HUES48 (cell line): ENCODE measurements at regions not wholly inside any gene's neighbourhood (a gene's known extent, or its start where the extent isn't known, plus 50 kb on each side); places are given as distances from the start of the nearest gene placed in this dataset.

Experiments
- H3K27ac ChIP-seq: one replicate; pipeline ENCODE4 v1.7.0; 2013; ENCODE audit warnings: low read depth, low read length, inconsistent platforms
- H3K27me3 ChIP-seq: 2 replicates; pipeline ENCODE4 v1.6.1; 2013; ENCODE audit warnings: mild to moderate bottlenecking, low read length; ENCODE audit not compliant: control insufficient read depth, insufficient read depth
- H3K36me3 ChIP-seq: 2 replicates; pipeline ENCODE4 v1.6.1; 2013; ENCODE audit warnings: low read length; ENCODE audit not compliant: control insufficient read depth, insufficient read depth
- H3K4me1 ChIP-seq: 2 replicates; pipeline ENCODE4 v1.6.1; 2013; ENCODE audit warnings: mild to moderate bottlenecking, low read length; ENCODE audit not compliant: control insufficient read depth, insufficient read depth
- H3K4me3 ChIP-seq: 2 replicates; pipeline ENCODE4 v1.5.1; 2013; ENCODE audit warnings: mild to moderate bottlenecking, low read depth, low read length
- H3K9ac ChIP-seq: 2 replicates; pipeline ENCODE4 v1.6.1; 2013; ENCODE audit warnings: mild to moderate bottlenecking, low read depth, low read length, moderate library complexity
- H3K9me3 ChIP-seq: 2 replicates; pipeline ENCODE4 v1.6.1; 2013; ENCODE audit warnings: low read length; ENCODE audit not compliant: control insufficient read depth, insufficient read depth

- H3K4me3 ChIP-seq = no peak overlapping the region
- H3K9me3 ChIP-seq = no peaks in the 10 kb centered on the region
- H3K9ac ChIP-seq = no peak overlapping the region
- peaks cover 12% of the 10 kb centered on the region for H3K4me1 ChIP-seq
- H3K27ac ChIP-seq = no peak overlapping the region
- H3K36me3 ChIP-seq = no peaks in the 10 kb centered on the region
- H3K27me3 ChIP-seq = no peaks in the 10 kb centered on the region
These were observed 80.6 kb upstream of the HIF1A start for GRCh38 chr14:61614693-61615092.

GRCh38 chr14:61615743-61616523, 79.4 kb upstream of the HIF1A start:
- Histone ChIP-seq H3K27ac (no peak overlapping the region), H3K4me1 (no peaks in the 10 kb centered on the region; the same call in 1 of the 2 replicates), H3K27me3 (no peaks in the 10 kb centered on the region), H3K36me3 (no peaks in the 10 kb centered on the region), H3K4me3 (no peak overlapping the region), H3K9ac (no peak overlapping the region), H3K9me3 (no peaks in the 10 kb centered on the region)

- H3K4me3 ChIP-seq = no peak overlapping the region
- no peaks in the 10 kb centered on the region for H3K9me3 ChIP-seq
- no peaks in the 10 kb centered on the region; the same call in 1 of the 2 replicates for H3K4me1 ChIP-seq
- no peaks in the 10 kb centered on the region for H3K36me3 ChIP-seq
- H3K9ac ChIP-seq = no peak overlapping the region
- H3K27ac ChIP-seq = no peak overlapping the region
- no peaks in the 10 kb centered on the region for H3K27me3 ChIP-seq
These were observed 78.7 kb upstream of the HIF1A start for GRCh38 chr14:61616524-61617185.

GRCh38 chr14:61618448-61618847, 76.9 kb upstream of the HIF1A start:
- no peak overlapping the region for H3K9ac ChIP-seq
- H3K4me1 ChIP-seq = no peaks in the 10 kb centered on the region
- H3K36me3 ChIP-seq = no peaks in the 10 kb centered on the region
- no peak overlapping the region for H3K27ac ChIP-seq
- no peak overlapping the region for H3K4me3 ChIP-seq
- H3K9me3 ChIP-seq = no peaks in the 10 kb centered on the region
- H3K27me3 ChIP-seq = no peaks in the 10 kb centered on the region

GRCh38 chr14:61619494-61619893, 75.8 kb upstream of the HIF1A start:
- H3K9ac ChIP-seq = no peak overlapping the region
- H3K36me3 ChIP-seq = no peaks in the 10 kb centered on the region
- no peaks in the 10 kb centered on the region for H3K9me3 ChIP-seq
- H3K27me3 ChIP-seq = no peaks in the 10 kb centered on the region
- H3K4me3 ChIP-seq = no peak overlapping the region
- H3K27ac ChIP-seq = no peak overlapping the region
- H3K4me1 ChIP-seq = no peaks in the 10 kb centered on the region

GRCh38 chr14:61620130-61620946, 75.0 kb upstream of the HIF1A start:
- Histone ChIP-seq H3K4me3 (no peak overlapping the region), H3K9me3 (no peaks in the 10 kb centered on the region), H3K9ac (no peak overlapping the region), H3K27ac (no peak overlapping the region), H3K36me3 (no peaks in the 10 kb centered on the region), H3K27me3 (no peaks in the 10 kb centered on the region), H3K4me1 (no peaks in the 10 kb centered on the region)

GRCh38 chr14:61621444-61621843, 73.9 kb upstream of the HIF1A start:
- Histone ChIP-seq H3K4me1 (no peaks in the 10 kb centered on the region), H3K27ac (no peak overlapping the region), H3K4me3 (no peak overlapping the region), H3K9me3 (no peaks in the 10 kb centered on the region), H3K9ac (no peak overlapping the region), H3K36me3 (no peaks in the 10 kb centered on the region), H3K27me3 (no peaks in the 10 kb centered on the region)

GRCh38 chr14:61622051-61622450, 73.3 kb upstream of the HIF1A start:
- Histone ChIP-seq H3K27me3 (no peaks in the 10 kb centered on the region), H3K4me1 (no peaks in the 10 kb centered on the region), H3K36me3 (no peaks in the 10 kb centered on the region), H3K27ac (no peak overlapping the region), H3K4me3 (no peak overlapping the region), H3K9me3 (no peaks in the 10 kb centered on the region), H3K9ac (no peak overlapping the region)

GRCh38 chr14:61623927-61624326, 71.4 kb upstream of the HIF1A start:
- no peaks in the 10 kb centered on the region for H3K36me3 ChIP-seq
- H3K27me3 ChIP-seq = no peaks in the 10 kb centered on the region
- H3K9me3 ChIP-seq = no peaks in the 10 kb centered on the region
- no peak overlapping the region for H3K9ac ChIP-seq
- H3K4me3 ChIP-seq = no peak overlapping the region
- H3K27ac ChIP-seq = no peak overlapping the region
- H3K4me1 ChIP-seq = peaks cover 3% of the 10 kb centered on the region; the same call in 1 of the 2 replicates

GRCh38 chr14:61625165-61625564, 70.1 kb upstream of the HIF1A start:
- H3K9me3 ChIP-seq = no peaks in the 10 kb centered on the region
- no peak overlapping the region for H3K27ac ChIP-seq
- H3K4me3 ChIP-seq = no peak overlapping the region
- H3K36me3 ChIP-seq = no peaks in the 10 kb centered on the region
- no peaks in the 10 kb centered on the region for H3K27me3 ChIP-seq
- peaks cover 4% of the 10 kb centered on the region; the same call in 1 of the 2 replicates for H3K4me1 ChIP-seq
- H3K9ac ChIP-seq = no peak overlapping the region

GRCh38 chr14:61627612-61628011, 67.7 kb upstream of the HIF1A start:
- Histone ChIP-seq H3K36me3 (no peaks in the 10 kb centered on the region), H3K27ac (no peak overlapping the region), H3K4me3 (no peak overlapping the region), H3K4me1 (peaks cover 6% of the 10 kb centered on the region; the same call in 1 of the 2 replicates), H3K9me3 (no peaks in the 10 kb centered on the region), H3K27me3 (no peaks in the 10 kb centered on the region), H3K9ac (no peak overlapping the region)
